B cell (primary cell): ENCODE measurements at regions not wholly inside any gene's neighbourhood (a gene's known extent, or its start where the extent isn't known, plus 50 kb on each side); places are given as distances from the start of the nearest gene placed in this dataset.

Experiments used
- ATAC-seq: fragments of 200-7000 bp; cut with Tn5 transposase; one replicate; pipeline ENCODE4 v1.10.0; 2021; ENCODE audit warnings: low read depth, mild to moderate bottlenecking, moderate number of reproducible peaks, moderate library complexity
- CTCF ChIA-PET: fragments of 350-600 bp; sonication (Branson Sonifier 250); formaldehyde crosslinking; loops from one replicate; lab custom pipeline; 2021; ENCODE audit warnings: antibody characterized with exemption, inconsistent platforms; lab: Charles Lee
- POLR2A ChIA-PET: fragments of 350-600 bp; sonication (Branson Sonifier 250); formaldehyde crosslinking; loops from one replicate; lab custom pipeline; 2021; ENCODE audit warnings: antibody characterized with exemption; lab: Charles Lee
- DNase-seq: peaks from one replicate; pipeline ENCODE4 v3.0.0; 2013
- H2AFZ ChIP-seq: 2 replicates; pipeline ENCODE4 v1.6.1; 2012; ENCODE audit warnings: mild to moderate bottlenecking, low read depth, low read length; ENCODE audit not compliant: insufficient read depth, poor library complexity, severe bottlenecking
- H3K27ac ChIP-seq, 2 donors: 1 replicate in 1 of 2; 2 replicates in 1 of 2; pipeline ENCODE4 v1.5.1; 2012 to 2013; ENCODE audit warnings: low read length in 2 of 2, mild to moderate bottlenecking in 2 of 2, moderate library complexity in 1 of 2
- H3K27me3 ChIP-seq, 4 experiments: fragments of 200-600 bp in 1 of 4; sonication (generic) in 1 of 4; replicated peaks in 1 of 4; 1 replicate in 2 of 4; 2 replicates in 2 of 4; pipeline versions ENCODE4 v1.6.1 to v1.7.0; 2013 to 2016; ENCODE audit warnings: low read length in 3 of 4, mild to moderate bottlenecking in 2 of 4, mixed read lengths in 1 of 4, moderate library complexity in 1 of 4; ENCODE audit not compliant: insufficient read depth in 4 of 4, control insufficient read depth in 3 of 4; ENCODE audit errors: control extremely low read depth in 1 of 4
- H3K36me3 ChIP-seq, 2 experiments: replicated peaks in 1 of 2; 1 replicate in 1 of 2; 2 replicates in 1 of 2; pipeline versions ENCODE4 v1.6.1 to v1.7.1; 2013; ENCODE audit warnings: low read length in 1 of 2; ENCODE audit not compliant: insufficient read depth in 2 of 2, control insufficient read depth in 1 of 2; ENCODE audit errors: control extremely low read depth in 1 of 2, extremely low read depth in 1 of 2
- H3K4me1 ChIP-seq, 2 donors: fragments of 200-600 bp in 1 of 2; sonication (generic) in 1 of 2; 1 replicate in 1 of 2; 2 replicates in 1 of 2; pipeline versions ENCODE4 v1.5.1 to v1.6.1; 2013 to 2017; ENCODE audit warnings: low read length in 2 of 2; ENCODE audit not compliant: control insufficient read depth in 2 of 2, insufficient read depth in 2 of 2
- H3K4me2 ChIP-seq: replicated peaks from 2 replicates; pipeline ENCODE3; 2012; ENCODE audit warnings: mild to moderate bottlenecking, low read depth, low read length; ENCODE audit not compliant: poor library complexity, severe bottlenecking
- H3K4me3 ChIP-seq, 5 experiments: fragments of 200-600 bp in 1 of 5; sonication (generic) in 1 of 5; 1 replicate in 3 of 5; 2 replicates in 2 of 5; pipeline versions ENCODE4 v1.5.1 to v1.7.0; 2011 to 2016; ENCODE audit warnings: low read length in 4 of 5, mild to moderate bottlenecking in 4 of 5, low read depth in 2 of 5, control low read depth in 1 of 5, moderate library complexity in 1 of 5; ENCODE audit not compliant: insufficient read depth in 1 of 5; ENCODE audit errors: control extremely low read depth in 1 of 5, extremely low read depth in 1 of 5
- H3K79me2 ChIP-seq: fragments of 200-600 bp; sonication (generic); one replicate; pipeline ENCODE4 v1.6.0; 2016; ENCODE audit warnings: low read length; ENCODE audit not compliant: control insufficient read depth, insufficient read depth
- H3K9ac ChIP-seq: fragments of 200-600 bp; sonication (generic); 2 replicates; pipeline ENCODE4 v1.6.1; 2017; ENCODE audit warnings: mild to moderate bottlenecking, low read length, moderate library complexity
- H3K9me3 ChIP-seq, 3 donors: one replicate each; pipeline versions ENCODE4 v1.6.1 to v1.7.1; 2013; ENCODE audit warnings: low read length in 2 of 3; ENCODE audit not compliant: control insufficient read depth in 2 of 3, insufficient read depth in 1 of 3; ENCODE audit errors: control extremely low read depth in 1 of 3
- H4K20me1 ChIP-seq: 2 replicates; pipeline ENCODE4 v1.6.0; 2012; ENCODE audit warnings: mild to moderate bottlenecking, low read length; ENCODE audit not compliant: insufficient read depth, control insufficient read depth, poor library complexity, severe bottlenecking
- H3K27ac Mint-ChIP-seq: one replicate; pipeline ENCODE4 v1.8.0; 2021; ENCODE audit warnings: mixed read lengths
- H3K27me3 Mint-ChIP-seq: one replicate; pipeline ENCODE4 v1.8.0; 2021; ENCODE audit warnings: mixed read lengths
- H3K4me1 Mint-ChIP-seq: one replicate; pipeline ENCODE4 v1.8.0; 2021; ENCODE audit warnings: mixed read lengths
- H3K4me3 Mint-ChIP-seq: one replicate; pipeline ENCODE4 v1.8.0; 2021; ENCODE audit warnings: mixed read lengths
- H3K9me3 Mint-ChIP-seq: one replicate; pipeline ENCODE4 v1.8.0; 2022; ENCODE audit warnings: mixed read lengths; ENCODE audit not compliant: insufficient read depth
- CTCF ChIP-seq: fragments of 200-600 bp; IDR thresholded peaks from one replicate; pipeline ENCODE4 v1.8.0; 2022; ENCODE audit warnings: antibody characterized with exemption, mild to moderate bottlenecking
- EZH2 ChIP-seq: IDR thresholded peaks from 2 replicates; pipeline ENCODE4 v1.6.1; 2012; ENCODE audit warnings: borderline replicate concordance, low read depth, mild to moderate bottlenecking, moderate library complexity, low read length; ENCODE audit not compliant: insufficient read depth, poor library complexity, severe bottlenecking
- WGBS: methylation state at CpG from one replicate; pipeline ENCODE4 v1.1.5; 2013; ENCODE audit warnings: missing lambda C conversion rate; ENCODE audit not compliant: insufficient coverage; 5-methylcytosine and 5-hydroxymethylcytosine counted together
- intact Hi-C: fragments of 100-400 bp; cut with micrococcal nuclease; formaldehyde crosslinking; loops from one replicate; pipeline ENCODE4 v1.10.0; 2022

GRCh38 chr5:152277936-152278335, 127.1 kb downstream of the NMUR2 start:
- Histone ChIP-seq H3K27me3 (peaks cover 0 to 2% (median 0%) of the 10 kb centered on the region in 4 experiments), H3K9ac (no peak overlapping the region), H3K4me2 (no peak overlapping the region), H3K4me3 (no peak overlapping the region), H4K20me1 (no peaks in the 10 kb centered on the region), H3K36me3 (no peaks in the 10 kb centered on the region), H2AFZ (no peak overlapping the region), H3K4me1 (no peaks in the 10 kb centered on the region), H3K9me3 (no peaks in the 10 kb centered on the region), H3K27ac (no peak overlapping the region), H3K79me2 (no peaks in the 10 kb centered on the region)
- peaks cover 5% of the 10 kb centered on the region for H3K27me3 Mint-ChIP-seq
- no peaks in the 10 kb centered on the region for H3K4me1 Mint-ChIP-seq
- no peak overlapping the region for H3K4me3 Mint-ChIP-seq
- CTCF ChIA-PET: no interaction called here
- POLR2A ChIA-PET: no interaction called here
- intact Hi-C loops: no loop called here
- WGBS: no CpG with 5 or more reads among the region's 2 CpGs
- ATAC-seq (no peak), DNase-seq (no peak)
- H3K27ac Mint-ChIP-seq: no peak overlapping the region
- no peak for TF ChIP-seq EZH2
- TF ChIP-seq CTCF: no peak
- peaks cover 2% of the 10 kb centered on the region for H3K9me3 Mint-ChIP-seq

GRCh38 chr5:152274224-152274623, 130.9 kb downstream of the NMUR2 start:
- no peak overlapping the region for H3K27ac Mint-ChIP-seq
- Histone ChIP-seq H3K9me3 (no peaks in the 10 kb centered on the region), H3K4me3 (no peak overlapping the region), H3K27me3 (peaks cover 0 to 2% (median 0%) of the 10 kb centered on the region in 4 experiments), H3K4me2 (no peak overlapping the region), H3K27ac (no peak overlapping the region), H4K20me1 (no peaks in the 10 kb centered on the region), H3K4me1 (no peaks in the 10 kb centered on the region), H3K79me2 (no peaks in the 10 kb centered on the region), H2AFZ (no peak overlapping the region), H3K9ac (no peak overlapping the region), H3K36me3 (no peaks in the 10 kb centered on the region)
- no CpG with 5 or more reads among the region's 2 CpGs for WGBS
- intact Hi-C loops: no loop called here
- POLR2A ChIA-PET: no interaction called here
- no peaks in the 10 kb centered on the region for H3K4me1 Mint-ChIP-seq
- TF ChIP-seq CTCF (no peak), EZH2 (no peak)
- H3K27me3 Mint-ChIP-seq: no peaks in the 10 kb centered on the region
- H3K4me3 Mint-ChIP-seq: no peak overlapping the region
- ATAC-seq (no peak), DNase-seq (no peak)
- CTCF ChIA-PET: no interaction called here
- no peaks in the 10 kb centered on the region for H3K9me3 Mint-ChIP-seq
